ACC112 (cell line): ENCODE measurements at regions not wholly inside any gene's neighbourhood (a gene's known extent, or its start where the extent isn't known, plus 50 kb on each side); places are given as distances from the start of the nearest gene placed in this dataset.

ENCODE experiments used
- H2AFZ ChIP-seq: fragments of 200-600 bp; sonication (generic); one replicate; pipeline ENCODE4 v1.6.0; 2017; ENCODE audit warnings: antibody characterized with exemption, low read length; ENCODE audit not compliant: unreplicated experiment
- H3K27ac ChIP-seq: fragments of 200-600 bp; sonication (generic); 2 replicates; pipeline ENCODE4 v1.5.1; 2014; ENCODE audit warnings: low read depth, mild to moderate bottlenecking, antibody characterized with exemption, low read length, moderate library complexity
- H3K27me3 ChIP-seq: fragments of 200-600 bp; sonication (generic); 2 replicates; pipeline ENCODE4 v1.6.1; 2014; ENCODE audit warnings: mild to moderate bottlenecking, antibody characterized with exemption, low read length, moderate library complexity, mixed read lengths; ENCODE audit not compliant: insufficient read depth
- H3K36me3 ChIP-seq: fragments of 200-600 bp; sonication (generic); 2 replicates; pipeline ENCODE4 v1.6.1; 2016; ENCODE audit warnings: mild to moderate bottlenecking, antibody characterized with exemption, low read length, moderate library complexity, mixed read lengths; ENCODE audit not compliant: insufficient read depth
- H3K4me1 ChIP-seq: fragments of 200-600 bp; sonication (generic); one replicate; pipeline ENCODE4 v1.6.1; 2016; ENCODE audit warnings: low read length, mixed read lengths; ENCODE audit not compliant: insufficient read depth, unreplicated experiment, control insufficient read depth
- H3K4me3 ChIP-seq: fragments of 200-600 bp; sonication (generic); 2 replicates; pipeline ENCODE4 v1.5.1; 2014; ENCODE audit warnings: mild to moderate bottlenecking, low read depth, low read length
- H3K79me2 ChIP-seq: fragments of 200-600 bp; sonication (generic); one replicate; pipeline ENCODE4 v1.6.0; 2016; ENCODE audit warnings: low read length; ENCODE audit not compliant: control insufficient read depth, unreplicated experiment, insufficient read depth

- H3K4me3 ChIP-seq: no peak overlapping the region
- H3K79me2 ChIP-seq: no peaks in the 10 kb centered on the region
- no peak overlapping the region for H3K27ac ChIP-seq
- no peaks in the 10 kb centered on the region for H3K36me3 ChIP-seq
- no peaks in the 10 kb centered on the region for H3K4me1 ChIP-seq
- H2AFZ ChIP-seq: no peak overlapping the region
- H3K27me3 ChIP-seq: no peaks in the 10 kb centered on the region
Observed at GRCh38 chr12:66024949-66025348, 105.6 kb downstream of the LLPH start.

DNA sequence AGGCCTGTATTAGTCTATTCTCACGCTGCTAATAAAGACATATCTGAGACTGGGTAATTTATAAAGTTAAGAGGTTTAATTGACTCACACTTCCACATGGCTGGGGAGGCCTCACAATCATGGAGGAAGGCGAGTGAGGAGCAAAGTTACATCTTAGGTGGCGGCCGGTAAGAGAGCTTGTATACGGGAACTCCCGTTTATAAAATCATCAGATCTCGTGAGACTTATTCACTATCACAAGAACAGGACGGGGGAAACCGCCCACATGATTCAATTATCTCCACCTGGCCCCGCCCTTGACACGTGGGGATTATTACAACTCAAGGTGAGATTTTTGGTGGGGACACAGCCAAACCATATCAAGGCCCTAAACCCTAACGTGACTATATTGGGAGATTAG, 110.1 kb downstream of the LLPH start:
- H2AFZ ChIP-seq: no peak overlapping the region

GRCh38 chr12:66017736-66018135, 112.8 kb downstream of the LLPH start:
- H2AFZ ChIP-seq: no peak overlapping the region
- no peak overlapping the region for H3K27ac ChIP-seq
- no peaks in the 10 kb centered on the region for H3K79me2 ChIP-seq
- H3K4me1 ChIP-seq: peaks cover 23% of the 10 kb centered on the region
- H3K36me3 ChIP-seq: no peaks in the 10 kb centered on the region
- H3K4me3 ChIP-seq: no peak overlapping the region
- H3K27me3 ChIP-seq: no peaks in the 10 kb centered on the region

More for the DNA sequence above, 110.1 kb downstream of the LLPH start:
- H3K79me2 ChIP-seq: no peaks in the 10 kb centered on the region
- no peaks in the 10 kb centered on the region for H3K36me3 ChIP-seq
- H3K4me3 ChIP-seq: no peak overlapping the region
- H3K27me3 ChIP-seq: no peaks in the 10 kb centered on the region
- no peak overlapping the region for H3K27ac ChIP-seq
- peaks cover 9% of the 10 kb centered on the region for H3K4me1 ChIP-seq
